H9 (cell line): ENCODE measurements at regions not wholly inside any gene's neighbourhood (a gene's known extent, or its start where the extent isn't known, plus 50 kb on each side); places are given as distances from the start of the nearest gene placed in this dataset.

ENCODE experiments used
- DNase-seq: peaks from one replicate; pipeline ENCODE4 v3.0.0-alpha.2; 2017
- H2AFZ ChIP-seq: one replicate; pipeline ENCODE4 v1.6.1; 2013; ENCODE audit warnings: mild to moderate bottlenecking, low read length, control low read depth, moderate library complexity
- H2AK5ac ChIP-seq: 2 replicates; pipeline ENCODE4 v1.6.1; 2013; ENCODE audit warnings: low read length, control low read depth, mixed read lengths; ENCODE audit not compliant: insufficient read length
- H2BK120ac ChIP-seq: one replicate; pipeline ENCODE4 v1.6.1; 2013; ENCODE audit warnings: low read depth, mild to moderate bottlenecking, low read length, control low read depth, inconsistent platforms; ENCODE audit not compliant: poor library complexity, severe bottlenecking
- H2BK12ac ChIP-seq: 2 replicates; pipeline ENCODE4 v1.6.1; 2013; ENCODE audit warnings: low read length, control low read depth, mixed read lengths, low read depth; ENCODE audit not compliant: insufficient read length
- H2BK15ac ChIP-seq: 2 replicates; pipeline ENCODE4 v1.6.1; 2013; ENCODE audit warnings: low read depth, low read length, control low read depth
- H2BK20ac ChIP-seq: one replicate; pipeline ENCODE4 v1.6.1; 2013; ENCODE audit warnings: low read depth, mild to moderate bottlenecking, low read length, control low read depth, inconsistent platforms; ENCODE audit not compliant: poor library complexity, severe bottlenecking
- H2BK5ac ChIP-seq: 2 replicates; pipeline ENCODE4 v1.6.1; 2013; ENCODE audit warnings: low read length, control low read depth, mixed read lengths; ENCODE audit not compliant: insufficient read length
- H3K14ac ChIP-seq: 2 replicates; pipeline ENCODE4 v1.6.1; 2013; ENCODE audit warnings: low read length, control low read depth; ENCODE audit not compliant: insufficient read depth
- H3K18ac ChIP-seq: 2 replicates; pipeline ENCODE4 v1.6.1; 2013; ENCODE audit warnings: low read depth, mild to moderate bottlenecking, mixed read lengths, low read length, control low read depth; ENCODE audit not compliant: insufficient read length
- H3K23ac ChIP-seq: 2 replicates; pipeline ENCODE4 v1.6.1; 2013; ENCODE audit warnings: low read length, control low read depth, mixed read lengths, low read depth; ENCODE audit not compliant: insufficient read length
- H3K23me2 ChIP-seq: 2 replicates; pipeline ENCODE4 v1.6.1; 2013; ENCODE audit warnings: low read depth, mild to moderate bottlenecking, mixed read lengths, low read length, control low read depth; ENCODE audit not compliant: insufficient read length, poor library complexity, severe bottlenecking
- H3K27ac ChIP-seq: 2 replicates; pipeline ENCODE4 v1.5.1; 2013; ENCODE audit warnings: low read length, control low read depth, mixed read lengths, low read depth; ENCODE audit not compliant: insufficient read length
- H3K27me3 ChIP-seq: 2 replicates; pipeline ENCODE4 v1.6.1; 2013; ENCODE audit warnings: low read length, control low read depth, inconsistent platforms; ENCODE audit not compliant: insufficient read depth
- H3K4ac ChIP-seq: 2 replicates; pipeline ENCODE4 v1.6.1; 2013; ENCODE audit warnings: low read depth, mild to moderate bottlenecking, control low read depth, inconsistent platforms, low read length, moderate library complexity
- H3K4me1 ChIP-seq: 2 replicates; pipeline ENCODE4 v1.6.1; 2013; ENCODE audit warnings: low read length, control low read depth, inconsistent platforms; ENCODE audit not compliant: insufficient read depth
- H3K4me2 ChIP-seq: 2 replicates; pipeline ENCODE4 v1.6.1; 2013; ENCODE audit warnings: low read length, control low read depth, mixed read lengths; ENCODE audit not compliant: insufficient read length, insufficient read depth
- H3K56ac ChIP-seq: 2 replicates; pipeline ENCODE4 v1.6.1; 2013; ENCODE audit warnings: low read depth, mild to moderate bottlenecking, mixed read lengths, low read length, control low read depth; ENCODE audit not compliant: insufficient read length
- H3K79me1 ChIP-seq: 2 replicates; pipeline ENCODE4 v1.6.1; 2013; ENCODE audit warnings: low read depth, mild to moderate bottlenecking, moderate library complexity, low read length, control low read depth, inconsistent platforms; ENCODE audit not compliant: insufficient read depth, poor library complexity, severe bottlenecking
- H3K79me2 ChIP-seq: 2 replicates; pipeline ENCODE4 v1.6.1; 2013; ENCODE audit warnings: low read length, control low read depth, inconsistent platforms; ENCODE audit not compliant: insufficient read depth
- H3K9ac ChIP-seq: 2 replicates; pipeline ENCODE4 v1.6.1; 2013; ENCODE audit warnings: low read length, control low read depth, mixed read lengths; ENCODE audit not compliant: insufficient read length; ENCODE audit errors: extremely low read depth
- H3K9me3 ChIP-seq: one replicate; pipeline ENCODE4 v1.6.1; 2013; ENCODE audit warnings: low read depth, low read length, inconsistent platforms; ENCODE audit not compliant: control insufficient read depth
- H3T11ph ChIP-seq: one replicate; pipeline ENCODE4 v1.6.1; 2013; ENCODE audit warnings: mild to moderate bottlenecking, low read length, control low read depth, inconsistent platforms
- H4K20me1 ChIP-seq: one replicate; pipeline ENCODE4 v1.6.1; 2013; ENCODE audit not compliant: control insufficient read depth, insufficient read length, insufficient read depth
- H4K5ac ChIP-seq: 2 replicates; pipeline ENCODE4 v1.6.1; 2013; ENCODE audit warnings: low read depth, mild to moderate bottlenecking, mixed read lengths, low read length, control low read depth; ENCODE audit not compliant: insufficient read length
- H4K8ac ChIP-seq: replicated peaks from 2 replicates; pipeline ENCODE4 v1.6.1; 2013; ENCODE audit warnings: low read length, control low read depth, mixed read lengths, low read depth; ENCODE audit not compliant: insufficient read length
- H4K91ac ChIP-seq: 2 replicates; pipeline ENCODE4 v1.6.1; 2013; ENCODE audit warnings: low read depth, mild to moderate bottlenecking, moderate library complexity, mixed read lengths, low read length, control low read depth; ENCODE audit not compliant: insufficient read length
- H3K27ac Mint-ChIP-seq, 3 experiments: 2 replicates in 2 of 3; 3 replicates in 1 of 3; pipeline ENCODE4 v1.8.0; 2020 to 2021; ENCODE audit warnings: mixed read lengths in 3 of 3, mild to moderate bottlenecking in 1 of 3, moderate library complexity in 1 of 3
- H3K27me3 Mint-ChIP-seq: 2 replicates; pipeline ENCODE4 v1.8.0; 2021; ENCODE audit warnings: low read depth, mild to moderate bottlenecking, moderate library complexity, mixed read lengths
- H3K36me3 Mint-ChIP-seq, 3 experiments: 2 replicates in 2 of 3; 3 replicates in 1 of 3; pipeline ENCODE4 v1.8.0; 2020 to 2021; ENCODE audit warnings: low read depth in 3 of 3, mixed read lengths in 3 of 3; ENCODE audit not compliant: insufficient read depth in 1 of 3
- H3K4me1 Mint-ChIP-seq, 2 experiments: 2 replicates each; pipeline ENCODE4 v1.8.0; 2020; ENCODE audit warnings: mixed read lengths in 2 of 2
- H3K4me3 Mint-ChIP-seq, 2 experiments: 2 replicates in 1 of 2; 3 replicates in 1 of 2; pipeline ENCODE4 v1.8.0; 2020 to 2021; ENCODE audit warnings: mild to moderate bottlenecking in 2 of 2, mixed read lengths in 2 of 2, moderate library complexity in 1 of 2
- H3K9me3 Mint-ChIP-seq, 2 experiments: 2 replicates in 1 of 2; 3 replicates in 1 of 2; pipeline ENCODE4 v1.8.0; 2020; ENCODE audit warnings: mild to moderate bottlenecking in 2 of 2, mixed read lengths in 2 of 2, moderate library complexity in 1 of 2
- CTCF ChIP-seq: fragments of 200-600 bp; sonication (generic); conservative IDR thresholded peaks from 3 replicates; pipeline ENCODE4 v1.8.0; 2021; ENCODE audit warnings: antibody characterized with exemption, mild to moderate bottlenecking
- WGBS: extraction: QIAGEN DNeasy Blood & Tissue Kit; methylation state at CpG from one replicate; pipeline ENCODE4 v1.1.7; 2013; ENCODE audit warnings: missing lambda C conversion rate, low lambda C conversion rate, mixed read lengths; ENCODE audit not compliant: insufficient read length; ENCODE audit errors: extremely low coverage; 5-methylcytosine and 5-hydroxymethylcytosine counted together

- H3T11ph ChIP-seq: no peak overlapping the region
- Mint-ChIP-seq H3K9me3 (peaks cover under 1 to 5% of the 10 kb centered on the region in 2 experiments; a peak in 3 of 5 replicates), H3K4me3 (no peak overlapping the region), H3K4me1 (no peaks in the 10 kb centered on the region), H3K36me3 (peaks cover 0 to 2% (median 0%) of the 10 kb centered on the region in 3 experiments; a peak in 2 of 7 replicates), H3K27me3 (no peaks in the 10 kb centered on the region), H3K27ac (no peak overlapping the region)
- no CpG with 5 or more reads among the region's 3 CpGs for WGBS
- no peak overlapping the region for H3K18ac ChIP-seq
- no peak overlapping the region for H2AK5ac ChIP-seq
- TF ChIP-seq CTCF: no peak
- H2BK120ac ChIP-seq: no peak overlapping the region
- H3K56ac ChIP-seq: no peak overlapping the region
- no peaks in the 10 kb centered on the region for H3K27me3 ChIP-seq
- no peak overlapping the region for H3K4ac ChIP-seq
- H2BK5ac ChIP-seq: no peak overlapping the region
- H3K23me2 ChIP-seq: no peaks in the 10 kb centered on the region
- H4K91ac ChIP-seq: no peak overlapping the region
- DNase-seq: no peak
- H2AFZ ChIP-seq: no peak overlapping the region
- no peak overlapping the region for H3K23ac ChIP-seq
- H4K5ac ChIP-seq: no peak overlapping the region
- no peaks in the 10 kb centered on the region for H4K20me1 ChIP-seq
- no peaks in the 10 kb centered on the region for H3K4me1 ChIP-seq
- H2BK20ac ChIP-seq: no peak overlapping the region
- no peak overlapping the region for H3K9ac ChIP-seq
- no peaks in the 10 kb centered on the region for H3K79me1 ChIP-seq
- no peak overlapping the region for H2BK15ac ChIP-seq
- H3K79me2 ChIP-seq: no peaks in the 10 kb centered on the region
- no peak overlapping the region for H3K27ac ChIP-seq
- H3K14ac ChIP-seq: no peak overlapping the region
- H4K8ac ChIP-seq: no peak overlapping the region
- H3K9me3 ChIP-seq: no peaks in the 10 kb centered on the region
- no peak overlapping the region for H2BK12ac ChIP-seq
- no peak overlapping the region for H3K4me2 ChIP-seq
These were observed 832.1 kb downstream of the TUSC7 start for GRCh38 chr3:117541721-117542120.
